Chondrocyte (in vitro differentiated cells): ENCODE measurements at regions not wholly inside any gene's neighbourhood (a gene's known extent, or its start where the extent isn't known, plus 50 kb on each side); places are given as distances from the start of the nearest gene placed in this dataset.

ENCODE experiments used
- DNase-seq: peaks from one replicate; pipeline ENCODE4 v3.0.0; 2021; ENCODE audit warnings: mixed read lengths, low spot score
- H3K27ac Mint-ChIP-seq: one replicate; pipeline ENCODE4 v1.8.0; 2021; ENCODE audit warnings: mild to moderate bottlenecking, moderate library complexity, mixed read lengths; ENCODE audit not compliant: unreplicated experiment
- H3K27me3 Mint-ChIP-seq: 2 replicates; pipeline ENCODE4 v1.8.0; 2021; ENCODE audit warnings: low read depth, mixed read lengths
- H3K36me3 Mint-ChIP-seq: 2 replicates; pipeline ENCODE4 v1.8.0; 2021; ENCODE audit warnings: low read depth, mixed read lengths
- H3K4me1 Mint-ChIP-seq: 2 replicates; pipeline ENCODE4 v1.8.0; 2021; ENCODE audit warnings: low read depth, mild to moderate bottlenecking, mixed read lengths
- H3K4me3 Mint-ChIP-seq: one replicate; pipeline ENCODE4 v1.8.0; 2021; ENCODE audit warnings: mild to moderate bottlenecking, moderate library complexity, mixed read lengths; ENCODE audit not compliant: unreplicated experiment
- H3K9me3 Mint-ChIP-seq: 2 replicates; pipeline ENCODE4 v1.8.0; 2021; ENCODE audit warnings: low read depth, mixed read lengths
- TF ChIP-seq, protein P1 (sequence below): fragments of 200-600 bp; sonication (generic); IDR thresholded peaks from 2 replicates; pipeline ENCODE4 v1.5.0; 2021; ENCODE audit warnings: antibody characterized with exemption, mild to moderate bottlenecking, moderate library complexity

- TF ChIP-seq, protein P1, sequence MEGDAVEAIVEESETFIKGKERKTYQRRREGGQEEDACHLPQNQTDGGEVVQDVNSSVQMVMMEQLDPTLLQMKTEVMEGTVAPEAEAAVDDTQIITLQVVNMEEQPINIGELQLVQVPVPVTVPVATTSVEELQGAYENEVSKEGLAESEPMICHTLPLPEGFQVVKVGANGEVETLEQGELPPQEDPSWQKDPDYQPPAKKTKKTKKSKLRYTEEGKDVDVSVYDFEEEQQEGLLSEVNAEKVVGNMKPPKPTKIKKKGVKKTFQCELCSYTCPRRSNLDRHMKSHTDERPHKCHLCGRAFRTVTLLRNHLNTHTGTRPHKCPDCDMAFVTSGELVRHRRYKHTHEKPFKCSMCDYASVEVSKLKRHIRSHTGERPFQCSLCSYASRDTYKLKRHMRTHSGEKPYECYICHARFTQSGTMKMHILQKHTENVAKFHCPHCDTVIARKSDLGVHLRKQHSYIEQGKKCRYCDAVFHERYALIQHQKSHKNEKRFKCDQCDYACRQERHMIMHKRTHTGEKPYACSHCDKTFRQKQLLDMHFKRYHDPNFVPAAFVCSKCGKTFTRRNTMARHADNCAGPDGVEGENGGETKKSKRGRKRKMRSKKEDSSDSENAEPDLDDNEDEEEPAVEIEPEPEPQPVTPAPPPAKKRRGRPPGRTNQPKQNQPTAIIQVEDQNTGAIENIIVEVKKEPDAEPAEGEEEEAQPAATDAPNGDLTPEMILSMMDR: no peak
- H3K9me3 Mint-ChIP-seq: no peaks in the 10 kb centered on the region
- H3K4me3 Mint-ChIP-seq: no peak overlapping the region
- no peaks in the 10 kb centered on the region for H3K27me3 Mint-ChIP-seq
- H3K27ac Mint-ChIP-seq: no peak overlapping the region
- H3K36me3 Mint-ChIP-seq: no peaks in the 10 kb centered on the region
- peaks cover 34% of the 10 kb centered on the region for H3K4me1 Mint-ChIP-seq
- DNase-seq: no peak
Observed at GRCh38 chr3:99542767-99543518, 95.5 kb upstream of the COL8A1 start.

DNA sequence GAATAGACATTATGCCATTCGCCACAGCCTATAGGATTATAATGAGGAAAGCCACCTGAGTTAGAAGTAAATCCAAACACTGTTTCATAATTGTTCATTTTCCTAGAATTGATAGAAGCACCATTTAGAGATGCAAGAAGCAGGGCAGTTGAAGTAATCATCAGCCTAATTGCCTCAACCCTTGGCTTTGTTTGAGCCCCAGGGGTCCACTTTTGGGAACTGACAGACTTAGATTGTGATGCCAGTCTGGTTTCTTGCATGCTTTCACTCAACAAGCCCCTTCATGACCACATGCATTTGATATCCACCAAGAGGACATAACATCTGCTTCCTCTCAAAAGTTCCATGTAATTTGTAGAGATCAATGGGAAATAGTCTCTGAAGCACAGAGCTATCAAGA is 97.2 kb upstream of the COL8A1 start:
- no peaks in the 10 kb centered on the region for H3K27me3 Mint-ChIP-seq
- no peak overlapping the region for H3K4me3 Mint-ChIP-seq

DNA sequence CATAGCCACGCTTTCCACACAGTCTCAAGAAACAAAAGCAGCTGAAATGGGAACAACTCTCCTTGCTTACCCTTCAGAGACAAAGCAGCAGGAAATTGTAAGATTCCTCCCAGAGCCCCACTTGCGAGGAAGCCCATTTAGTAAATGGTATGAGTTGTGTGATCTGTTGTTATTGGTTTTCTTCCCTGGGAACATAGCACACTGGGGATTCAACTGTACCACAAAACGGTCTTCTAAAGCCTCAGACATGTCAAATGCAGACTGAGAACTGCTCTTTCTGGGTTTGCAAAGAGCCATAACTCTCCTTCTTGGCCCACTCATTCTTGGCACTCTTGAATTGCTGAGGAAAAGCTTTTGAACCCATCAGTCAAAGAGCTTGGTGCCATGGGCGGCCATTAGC is 101.0 kb upstream of the COL8A1 start:
- no peak overlapping the region for H3K4me3 Mint-ChIP-seq
- no peaks in the 10 kb centered on the region for H3K36me3 Mint-ChIP-seq
- no peaks in the 10 kb centered on the region for H3K27me3 Mint-ChIP-seq
- TF ChIP-seq, protein P1: no peak
- H3K9me3 Mint-ChIP-seq: no peaks in the 10 kb centered on the region
- peak overlapping the region; percentile 72 for H3K27ac Mint-ChIP-seq
- no peak for DNase-seq
- H3K4me1 Mint-ChIP-seq: peaks cover 48% of the 10 kb centered on the region

More for the DNA sequence above, 97.2 kb upstream of the COL8A1 start:
- DNase-seq: no peak
- Mint-ChIP-seq H3K36me3 (no peaks in the 10 kb centered on the region), H3K9me3 (no peaks in the 10 kb centered on the region), H3K4me1 (peaks cover 44% of the 10 kb centered on the region), H3K27ac (no peak overlapping the region)
- TF ChIP-seq, protein P1: no peak

DNA sequence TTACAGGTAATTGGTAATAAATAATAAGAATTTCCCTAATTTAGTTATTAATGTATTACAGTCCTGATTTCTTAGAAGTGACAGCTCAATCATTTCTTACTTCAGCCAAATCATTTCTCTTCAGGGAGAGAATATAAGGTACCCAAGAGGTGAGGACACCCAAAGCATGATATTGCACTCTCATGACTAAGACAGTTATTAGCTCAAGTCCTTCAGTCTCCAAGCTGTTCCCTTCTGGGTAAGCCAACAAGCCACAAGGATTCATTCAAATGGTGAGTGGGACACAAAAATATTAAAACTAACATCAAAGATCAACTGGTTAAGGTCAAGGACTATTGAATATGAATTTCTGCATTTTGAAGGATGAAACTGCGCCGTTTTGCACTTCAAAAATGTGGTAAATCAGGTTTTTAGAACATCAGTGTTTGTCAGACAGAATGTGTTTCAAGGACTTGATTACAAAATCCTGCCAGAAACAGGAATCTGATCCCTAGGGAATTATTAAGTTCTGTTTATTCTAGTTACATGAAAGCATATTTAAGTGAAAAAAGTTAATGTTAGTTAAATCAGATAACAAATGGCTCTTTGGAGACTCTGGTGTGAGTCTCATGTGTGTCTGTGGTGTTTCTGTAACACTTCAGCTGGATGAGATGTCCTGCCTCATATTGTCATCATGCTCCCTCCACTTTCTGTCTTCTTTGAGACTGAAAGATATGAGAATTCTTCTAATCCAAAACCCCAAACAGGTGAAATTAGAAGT is 101.7 kb upstream of the COL8A1 start:
- TF ChIP-seq, protein P1: no peak
- H3K4me3 Mint-ChIP-seq: no peak overlapping the region
- no peaks in the 10 kb centered on the region for H3K27me3 Mint-ChIP-seq
- no peak for DNase-seq
- H3K4me1 Mint-ChIP-seq: peaks cover 52% of the 10 kb centered on the region
- H3K36me3 Mint-ChIP-seq: no peaks in the 10 kb centered on the region
- H3K9me3 Mint-ChIP-seq: no peaks in the 10 kb centered on the region
- H3K27ac Mint-ChIP-seq: peak overlapping the region; percentile 72

- Mint-ChIP-seq H3K27me3 (no peaks in the 10 kb centered on the region), H3K9me3 (no peaks in the 10 kb centered on the region), H3K36me3 (no peaks in the 10 kb centered on the region), H3K4me1 (peaks cover 56% of the 10 kb centered on the region), H3K4me3 (no peak overlapping the region), H3K27ac (peak overlapping the region; percentile 93)
- TF ChIP-seq, protein P1: no peak
- DNase-seq: no peak
Observed at GRCh38 chr3:99534951-99535704, 103.3 kb upstream of the COL8A1 start.
